ENCODE measurements at regions not wholly inside any gene's neighbourhood (a gene's known extent, or its start where the extent isn't known, plus 50 kb on each side); places are given as distances from the start of the nearest gene placed in this dataset.

GRCh38 chr18:55866886-55867285, 278.9 kb upstream of the TCF4 start:
- DNase-seq = no peak

- DNase-seq = no peak
These were observed 278.0 kb upstream of the TCF4 start for GRCh38 chr18:55866006-55866405.

GRCh38 chr18:55864281-55864680, 276.3 kb upstream of the TCF4 start:
- DNase-seq = no peak

DNA sequence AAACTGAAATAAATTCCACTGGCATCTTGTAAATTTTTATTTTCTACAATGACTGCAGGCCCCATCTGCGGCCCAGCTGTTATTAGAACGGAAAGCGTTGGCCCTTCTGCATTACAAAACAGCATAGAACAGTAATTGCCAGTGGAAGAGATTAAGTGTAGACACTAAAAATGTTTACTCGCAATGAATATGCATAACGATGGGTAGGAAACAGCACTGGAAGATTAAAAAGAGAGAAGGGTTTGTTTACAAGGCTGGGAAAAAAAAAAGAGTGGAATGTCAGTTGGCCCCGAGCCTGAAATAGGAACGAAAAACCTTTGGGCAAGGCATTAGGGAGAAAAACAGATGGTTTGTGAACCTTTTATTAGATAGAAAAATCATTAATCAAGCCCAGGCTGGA, 275.9 kb upstream of the TCF4 start:
- peak; percentile 80 for DNase-seq

- no peak for DNase-seq
These were observed 275.4 kb upstream of the TCF4 start for GRCh38 chr18:55863391-55863706.

GRCh38 chr18:55862693-55863390, 274.9 kb upstream of the TCF4 start:
- DNase-seq = no peak

- peak; percentile 55 for DNase-seq
These were observed 273.3 kb upstream of the TCF4 start for GRCh38 chr18:55861266-55861665.

GRCh38 chr18:55858661-55859515, 270.9 kb upstream of the TCF4 start:
- DNase-seq = peak; percentile 58

- no peak for DNase-seq
These were observed 270.0 kb upstream of the TCF4 start for GRCh38 chr18:55857956-55858355.

DNA sequence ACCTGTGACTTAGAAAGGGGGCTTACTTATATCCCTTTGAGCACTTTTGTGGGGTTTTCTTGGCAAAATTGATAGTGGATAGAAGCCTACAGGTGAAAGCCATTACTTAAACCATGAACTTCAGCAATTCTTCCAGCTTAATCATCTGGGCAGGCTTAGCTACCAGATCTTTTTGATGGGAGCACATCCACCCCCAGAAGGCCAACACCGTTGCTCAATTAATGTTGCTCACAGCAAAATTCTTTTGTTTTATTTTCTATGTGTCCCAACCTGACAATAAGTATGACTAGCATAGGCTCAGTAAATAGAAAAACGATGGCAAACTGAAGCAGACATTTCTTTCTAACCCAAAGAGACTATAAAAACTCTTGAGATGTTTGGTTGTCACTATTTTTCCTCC, 269.4 kb upstream of the TCF4 start:
- no peak for DNase-seq

- DNase-seq = peak; percentile 43
These were observed 268.7 kb upstream of the TCF4 start for GRCh38 chr18:55856679-55857078.

- DNase-seq = peak; percentile 91
These were observed 268.2 kb upstream of the TCF4 start for GRCh38 chr18:55856229-55856628.

- DNase-seq = no peak
These were observed 265.3 kb upstream of the TCF4 start for GRCh38 chr18:55853268-55853667.

DNA sequence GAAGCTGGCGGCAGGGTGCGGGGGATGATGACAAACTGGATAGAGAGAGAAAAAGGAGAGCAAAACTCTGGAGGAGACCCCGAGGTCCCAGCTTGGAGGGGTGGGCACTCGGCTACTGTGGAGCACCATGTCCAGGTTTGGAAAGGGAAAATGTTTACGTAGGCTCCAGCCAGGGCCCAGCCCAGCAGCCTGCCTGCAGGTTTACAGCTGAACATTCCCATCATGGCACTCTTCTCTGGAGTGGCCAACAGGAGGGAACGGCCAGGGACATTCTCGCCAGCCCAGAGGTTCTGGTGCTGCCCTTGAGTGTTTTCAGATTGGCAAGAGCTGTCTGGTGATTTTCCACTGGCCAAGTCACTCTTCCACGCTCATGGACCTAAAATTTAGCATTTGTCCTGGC, 262.9 kb upstream of the TCF4 start:
- DNase-seq = no peak

GRCh38 chr18:55849391-55849790, 261.4 kb upstream of the TCF4 start:
- no peak for DNase-seq

GRCh38 chr18:55847960-55848359, 260.0 kb upstream of the TCF4 start:
- no peak for DNase-seq

DNA sequence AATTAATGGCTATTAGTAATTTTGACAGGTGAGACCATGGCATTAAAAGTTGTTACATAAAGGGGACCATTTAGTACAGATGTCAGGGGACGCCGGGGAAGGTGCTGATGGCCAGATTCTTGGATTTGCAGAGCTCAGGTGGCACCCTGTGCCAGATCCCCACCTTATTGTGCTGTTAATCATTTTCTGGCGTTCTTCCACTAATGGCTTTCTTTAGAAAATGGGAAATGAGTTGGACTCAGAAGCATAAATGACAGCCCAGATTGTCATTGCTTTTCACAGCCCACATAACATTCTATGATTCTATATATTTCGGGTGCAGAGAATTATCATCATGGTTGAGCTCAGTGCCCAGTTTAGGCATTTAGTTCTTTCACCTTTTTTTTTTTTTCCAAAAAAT, 257.2 kb upstream of the TCF4 start:
- DNase-seq = no peak

GRCh38 chr18:55844382-55844781, 256.4 kb upstream of the TCF4 start:
- DNase-seq = no peak

GRCh38 chr18:55841314-55841713, 253.3 kb upstream of the TCF4 start:
- DNase-seq = peak; percentile 59

DNA sequence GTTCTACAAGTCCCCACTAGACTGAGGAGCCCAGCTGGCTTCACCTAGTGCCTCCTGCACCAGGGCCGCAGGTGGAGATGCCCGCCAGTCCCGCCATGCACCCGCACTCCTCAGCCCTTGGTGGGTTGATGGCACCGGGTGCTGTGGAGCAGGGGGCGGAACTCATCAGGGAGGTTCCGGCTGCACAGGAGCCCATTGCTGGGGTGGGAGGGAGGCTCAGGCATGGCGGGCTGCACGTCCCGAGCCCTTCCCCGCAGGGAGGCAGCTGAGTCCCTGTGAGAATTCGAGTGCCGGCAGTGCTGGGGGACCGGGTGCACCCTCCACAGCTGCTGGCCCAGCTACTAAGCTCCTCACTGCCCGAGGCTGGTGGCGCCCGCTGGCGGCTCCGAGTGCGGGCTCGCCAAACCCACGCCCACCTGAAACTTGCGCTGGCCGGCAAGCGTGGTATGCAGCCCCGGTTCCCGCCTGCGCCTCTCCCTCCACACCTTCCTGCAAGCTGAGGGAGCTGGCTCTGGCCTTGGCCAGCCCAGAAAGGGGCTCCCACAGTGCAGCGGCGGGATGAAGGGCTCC, 252.7 kb upstream of the TCF4 start:
- no peak for DNase-seq

GRCh38 chr18:55839343-55839742, 251.4 kb upstream of the TCF4 start:
- DNase-seq = peak; percentile 77

DNA sequence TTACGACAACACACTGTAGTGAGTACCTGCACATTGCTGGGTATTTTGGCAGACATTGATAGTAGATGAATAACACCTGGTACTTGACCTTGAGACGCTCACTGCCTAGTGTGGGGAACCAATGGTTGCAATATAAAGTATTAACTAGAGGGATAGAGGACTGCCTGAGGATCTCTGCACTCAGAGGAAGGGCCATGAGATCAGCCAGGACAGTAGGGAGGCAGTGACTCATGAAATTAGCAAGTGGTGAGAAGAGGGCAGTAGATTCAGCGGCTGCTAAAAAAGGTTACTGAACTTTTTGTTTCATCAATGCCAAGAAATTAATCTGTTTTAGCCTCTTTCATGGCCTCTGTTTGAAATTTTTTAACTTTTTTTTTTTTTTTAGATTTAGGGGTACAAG, 250.8 kb upstream of the TCF4 start:
- no peak for DNase-seq

DNA sequence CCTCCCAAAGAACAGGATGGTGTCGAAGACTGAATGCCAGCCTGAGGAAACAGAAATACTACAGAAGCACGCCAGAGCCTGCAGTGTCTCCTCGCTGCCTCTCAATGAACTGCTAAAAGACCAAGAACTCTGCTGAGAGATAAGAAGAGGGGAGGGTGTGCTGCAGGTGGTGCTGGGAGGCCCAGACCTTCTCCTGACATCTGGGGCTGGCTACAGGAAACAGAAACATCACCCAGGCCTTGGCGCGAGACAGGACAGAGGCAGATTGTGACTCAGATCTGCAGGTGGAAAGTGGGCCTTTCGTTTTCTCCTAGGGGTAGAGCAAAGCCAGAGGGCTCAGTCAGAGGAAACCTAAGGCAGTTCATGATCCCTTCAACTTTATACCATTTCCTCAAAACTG, 250.3 kb upstream of the TCF4 start:
- DNase-seq = no peak

GRCh38 chr18:55833543-55833942, 245.6 kb upstream of the TCF4 start:
- peak; percentile 99 for DNase-seq

All from fibroblast of skin of right quadriceps (primary cell).